ENCODE measurements at regions not wholly inside any gene's neighbourhood (a gene's known extent, or its start where the extent isn't known, plus 50 kb on each side); places are given as distances from the start of the nearest gene placed in this dataset.

DNA sequence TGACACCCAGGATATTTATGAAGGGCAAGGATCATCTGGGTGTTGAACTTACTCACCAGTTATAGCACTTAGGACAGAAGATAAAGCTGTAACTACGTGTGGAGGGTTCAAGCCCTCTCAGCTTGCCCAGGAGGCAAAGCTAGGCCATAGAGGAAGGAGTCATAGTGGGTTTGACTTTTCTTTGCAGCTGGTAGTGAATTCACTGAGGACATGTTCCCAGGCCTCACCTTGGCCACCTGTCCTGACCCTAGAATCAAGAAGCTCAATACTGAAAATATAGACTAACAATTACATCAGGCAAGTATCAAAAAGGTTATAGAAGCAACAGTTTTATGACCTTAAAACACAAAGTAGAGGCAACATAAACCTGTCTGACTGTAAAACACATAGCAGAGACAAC is 1207.7 kb downstream of the SLITRK1 start:
- no peak for DNase-seq

DNA sequence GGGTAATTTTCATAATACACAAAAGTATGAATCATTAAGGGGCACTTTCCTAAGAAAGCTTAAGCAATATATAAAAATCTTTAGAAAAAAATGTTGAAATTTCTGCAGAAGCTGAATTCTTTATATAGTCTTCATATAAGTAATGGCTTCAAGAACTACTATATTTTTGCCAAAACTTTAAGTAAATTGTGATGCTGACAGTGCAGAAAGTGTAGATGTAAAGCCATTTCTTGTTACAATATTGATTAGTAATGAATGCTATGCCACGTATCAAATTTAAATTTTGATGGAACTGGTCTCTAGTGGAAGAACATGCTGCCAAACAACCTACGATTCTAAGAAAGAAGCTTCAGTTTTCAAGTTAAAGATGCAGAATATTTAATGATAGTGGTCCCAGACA is 1210.0 kb downstream of the SLITRK1 start:
- no peak for DNase-seq

DNA sequence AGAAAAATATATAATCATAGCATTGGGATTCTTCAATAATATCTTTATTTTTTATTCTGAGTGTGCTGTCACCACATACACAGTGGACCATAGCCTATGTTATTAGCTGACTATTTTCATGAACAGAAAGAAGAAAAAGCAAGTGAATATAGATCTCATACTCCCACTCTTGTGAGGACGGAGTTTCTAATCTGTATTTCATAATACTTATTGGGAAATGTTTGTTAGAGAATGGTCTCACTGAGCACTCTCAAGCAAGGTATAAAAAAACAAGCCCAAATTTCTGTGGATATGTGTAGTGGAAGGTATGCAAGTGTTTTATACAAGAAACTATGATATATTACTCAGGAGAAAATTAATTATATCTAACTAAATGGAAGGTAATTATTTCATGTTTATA is 1218.1 kb downstream of the SLITRK1 start:
- DNase-seq, result no peak

DNA sequence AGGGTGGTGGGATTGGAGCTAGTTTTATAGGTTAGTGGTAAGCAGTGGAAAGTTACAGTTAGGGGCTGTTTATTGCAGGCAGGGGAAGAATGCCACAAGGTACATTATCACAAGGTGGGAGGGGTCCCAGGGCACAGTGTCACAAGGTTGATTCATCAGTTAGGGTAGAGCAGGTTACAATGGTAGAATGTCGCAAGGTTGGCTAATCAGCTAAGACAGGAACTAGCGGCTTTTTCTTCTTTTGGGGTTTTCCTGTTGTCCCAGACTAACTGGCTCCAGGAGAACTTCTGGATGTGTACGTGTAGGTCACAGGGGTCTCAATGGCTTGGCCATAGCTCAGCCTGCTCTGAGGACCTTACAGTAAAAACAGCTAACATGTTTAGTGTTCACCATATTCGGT is 1221.1 kb downstream of the SLITRK1 start:
- DNase-seq, result no peak

- no peak for DNase-seq
Observed at GRCh38 chr13:82658811-82659210, 1223.5 kb downstream of the SLITRK1 start.

DNA sequence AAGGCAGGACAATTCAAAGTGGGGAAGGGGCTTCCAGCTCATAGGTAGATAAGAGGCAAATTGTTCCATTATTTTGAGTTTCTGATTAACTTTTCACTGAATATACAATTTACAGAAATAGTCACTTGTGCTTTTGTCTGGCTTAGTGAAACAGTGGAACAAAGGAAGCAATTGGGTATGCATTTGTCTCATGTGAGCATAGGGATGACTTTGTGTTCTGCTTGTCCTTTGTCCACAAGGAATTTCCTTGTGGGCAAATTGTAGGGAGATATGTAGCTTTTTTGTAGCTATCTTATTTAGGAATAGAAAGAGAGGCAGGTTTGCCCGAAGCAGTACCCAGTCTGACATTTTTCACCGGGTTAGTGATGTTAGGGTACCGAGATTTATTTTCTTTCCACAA is 1224.8 kb downstream of the SLITRK1 start:
- DNase-seq, result no peak

DNA sequence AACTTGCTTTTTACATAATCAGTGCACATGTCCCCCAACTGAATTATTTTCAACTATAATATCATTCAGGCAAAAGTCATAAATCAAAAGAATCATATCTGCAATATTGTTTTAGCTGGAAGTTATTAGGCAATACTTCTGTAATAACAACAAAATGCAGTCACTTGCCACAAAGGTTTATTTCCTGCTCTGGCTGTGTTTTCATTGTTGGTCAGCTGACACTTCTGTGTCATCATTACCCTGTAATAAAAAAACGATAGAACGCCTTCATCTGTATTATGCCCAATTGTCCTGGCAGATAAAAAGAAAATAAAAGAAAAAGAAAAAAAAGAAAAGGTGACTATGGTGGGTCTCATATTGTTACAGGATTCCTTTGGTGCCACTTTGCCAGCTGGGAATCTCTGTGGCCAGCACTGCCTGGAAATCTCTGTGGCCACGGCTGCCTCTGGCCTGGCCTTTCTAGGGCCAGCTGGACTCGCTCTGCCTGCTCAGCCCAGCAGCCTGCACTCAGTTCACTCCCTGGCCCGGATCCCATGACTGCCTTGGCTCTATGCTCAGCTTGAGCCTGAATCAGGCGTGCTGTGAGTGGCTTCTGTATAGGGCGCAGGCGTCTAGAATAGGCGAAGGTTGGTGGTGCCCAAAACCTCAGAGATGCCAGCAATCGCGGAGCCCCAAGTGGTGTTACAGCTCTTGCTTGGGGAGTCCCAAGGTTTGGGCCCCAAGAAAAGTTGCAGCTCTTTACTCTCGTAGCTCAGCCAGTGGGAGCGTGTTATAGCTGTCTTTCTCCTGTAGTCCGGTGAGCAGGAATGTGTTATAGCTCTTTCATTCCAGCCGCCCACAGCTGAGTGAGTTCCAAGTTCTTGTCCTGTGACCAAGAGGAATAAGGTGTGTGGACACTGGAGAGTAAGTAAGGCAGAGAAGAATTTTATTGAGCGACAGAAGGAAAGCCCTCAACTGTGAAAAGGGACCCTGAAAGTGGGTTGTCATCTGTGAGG is 1227.1 kb downstream of the SLITRK1 start:
- no peak for DNase-seq

- no peak for DNase-seq
Observed at GRCh38 chr13:82654143-82654542, 1228.1 kb downstream of the SLITRK1 start.

GRCh38 chr13:82647540-82647939 is 1234.7 kb downstream of the SLITRK1 start:
- DNase-seq, result no peak

DNA sequence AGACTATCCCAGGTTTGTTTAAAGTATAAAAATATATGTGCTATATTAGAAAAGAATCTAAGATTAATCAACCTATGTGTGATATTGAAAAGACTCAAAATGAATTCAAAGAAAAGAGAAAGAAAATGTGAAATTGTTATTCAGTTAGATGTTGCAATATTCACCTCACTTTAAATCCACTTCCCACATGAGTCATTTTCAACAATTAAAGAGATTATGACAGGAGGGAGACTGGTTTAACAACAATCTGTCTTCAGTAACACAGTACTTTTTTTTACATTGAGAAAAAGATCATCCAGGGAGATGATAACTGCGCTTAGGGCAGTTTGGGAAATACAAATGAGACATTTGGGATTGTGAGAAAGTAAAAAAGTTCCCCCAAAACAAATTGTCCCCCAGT is 1246.2 kb downstream of the SLITRK1 start:
- DNase-seq, result no peak

DNA sequence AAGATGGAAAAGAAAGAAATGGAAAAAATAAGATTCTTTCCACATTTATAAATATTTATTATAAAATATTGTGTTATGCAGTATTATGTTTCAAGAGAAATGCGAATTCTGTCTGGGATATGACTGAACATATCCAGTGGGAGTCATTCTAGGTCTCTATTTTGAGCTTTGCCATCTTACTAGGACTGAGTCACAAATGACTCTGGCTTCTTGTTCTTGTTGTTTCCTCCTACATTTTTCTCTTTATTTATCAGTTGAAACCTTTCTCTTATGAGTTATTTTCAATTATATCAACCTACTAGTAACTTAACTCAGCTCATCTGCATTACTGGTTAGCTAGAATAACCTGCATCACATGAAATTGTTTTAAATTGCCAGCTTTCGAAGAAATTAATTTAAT is 1247.3 kb downstream of the SLITRK1 start:
- no peak for DNase-seq

GRCh38 chr13:82627183-82627582 is 1255.1 kb downstream of the SLITRK1 start:
- no peak for DNase-seq

- DNase-seq, result no peak
Observed at GRCh38 chr13:82625717-82626116, 1256.6 kb downstream of the SLITRK1 start.

DNA sequence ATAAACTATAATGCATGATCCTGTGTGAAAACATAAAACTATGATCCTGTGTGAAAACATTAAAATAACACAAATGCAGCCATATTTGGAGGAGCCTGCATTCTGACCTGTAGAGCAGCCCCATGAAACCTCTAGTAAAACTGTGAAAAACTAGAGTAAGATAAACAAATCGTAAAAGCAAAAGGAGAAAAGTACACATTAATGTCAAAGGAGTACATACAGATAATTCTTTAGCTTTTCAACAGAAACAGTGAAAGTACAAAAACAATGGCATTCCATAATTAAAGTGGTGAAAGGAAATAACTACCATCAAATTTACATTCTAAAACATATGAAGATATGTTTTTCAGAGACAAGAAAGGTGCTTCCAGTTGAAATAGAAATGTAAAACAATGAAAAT is 1267.2 kb downstream of the SLITRK1 start:
- no peak for DNase-seq

DNA sequence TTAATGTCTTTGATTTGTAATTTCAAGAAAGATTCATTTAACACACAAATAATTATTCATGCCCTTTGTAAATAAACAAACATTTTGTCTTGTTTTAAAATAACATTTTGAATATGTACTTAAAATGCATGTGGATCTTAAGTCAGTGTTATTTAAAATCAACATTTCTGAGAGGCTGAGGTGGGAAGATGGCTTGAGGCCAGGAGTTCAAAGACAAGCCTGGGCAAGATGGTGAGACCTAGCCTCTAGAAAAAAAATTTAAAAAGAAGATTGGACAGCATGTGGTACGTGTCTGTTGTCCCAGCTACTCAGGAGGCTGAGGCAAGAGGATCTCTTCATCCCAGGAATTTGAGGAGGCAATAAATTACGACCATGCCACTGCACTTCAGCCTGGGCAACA is 1268.2 kb downstream of the SLITRK1 start:
- no peak for DNase-seq

- no peak for DNase-seq
Observed at GRCh38 chr13:82606008-82606407, 1276.3 kb downstream of the SLITRK1 start.

DNA sequence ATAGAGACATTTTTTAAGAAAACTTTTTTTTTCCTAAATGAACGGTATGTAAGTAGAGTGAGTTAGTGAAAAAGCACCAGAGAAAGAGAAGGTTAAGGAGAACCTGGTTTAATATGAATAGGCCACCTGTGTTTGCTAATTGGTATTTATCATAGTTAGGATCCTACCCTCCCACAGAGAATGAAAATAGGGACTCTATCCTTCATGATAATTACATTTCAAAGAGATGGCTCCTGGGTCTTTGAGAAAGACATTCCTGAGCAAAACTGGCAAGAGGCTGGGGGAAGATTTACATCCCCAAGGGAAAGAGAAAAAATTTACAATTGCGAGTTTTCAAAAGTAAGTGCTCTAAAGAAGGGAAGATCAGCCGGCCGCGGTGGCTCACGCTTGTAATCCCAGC is 1284.5 kb downstream of the SLITRK1 start:
- no peak for DNase-seq

GRCh38 chr13:82593239-82593638 is 1289.0 kb downstream of the SLITRK1 start:
- no peak for DNase-seq

DNA sequence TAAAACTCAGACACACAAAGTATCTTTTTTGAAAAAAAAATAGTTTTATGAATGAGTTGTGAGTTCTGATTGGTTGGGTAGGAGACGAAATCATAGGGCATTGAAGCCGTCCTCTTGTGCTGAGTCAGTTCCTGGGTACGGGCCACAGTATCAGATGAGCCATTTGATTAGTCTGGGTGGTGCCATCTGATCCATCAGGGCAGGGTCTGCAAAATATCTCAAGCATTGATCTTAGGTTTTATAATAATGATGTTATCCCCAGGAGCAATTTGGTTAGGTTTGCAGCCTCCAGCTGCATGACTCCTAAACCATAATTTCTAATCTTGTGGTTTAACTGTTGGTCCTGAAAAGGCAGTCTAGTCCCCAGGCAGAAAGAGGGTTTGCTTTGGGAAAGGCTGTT is 1310.6 kb downstream of the SLITRK1 start:
- DNase-seq, result no peak

DNA sequence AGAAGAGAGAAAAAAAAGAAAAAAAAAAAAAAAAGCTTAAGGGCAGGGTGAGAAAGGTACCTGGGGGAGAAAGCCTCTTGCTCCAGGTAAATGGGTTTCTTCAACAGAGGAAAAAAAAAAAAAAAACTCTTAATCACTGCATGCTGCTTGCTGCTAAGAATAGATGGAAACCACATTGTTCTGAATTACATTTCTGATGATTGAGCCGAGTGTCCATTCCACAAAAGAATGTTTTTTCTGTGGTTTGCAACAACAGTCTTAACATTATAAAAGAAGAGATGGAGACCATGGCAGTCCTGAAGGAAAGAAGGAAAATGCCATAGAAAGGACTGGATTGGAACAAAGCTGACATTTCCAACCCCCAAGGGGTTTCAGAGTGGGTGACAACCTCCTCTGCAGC is 1312.7 kb downstream of the SLITRK1 start:
- DNase-seq, result no peak

- no peak for DNase-seq
Observed at GRCh38 chr13:82566864-82567263, 1315.4 kb downstream of the SLITRK1 start.

DNA sequence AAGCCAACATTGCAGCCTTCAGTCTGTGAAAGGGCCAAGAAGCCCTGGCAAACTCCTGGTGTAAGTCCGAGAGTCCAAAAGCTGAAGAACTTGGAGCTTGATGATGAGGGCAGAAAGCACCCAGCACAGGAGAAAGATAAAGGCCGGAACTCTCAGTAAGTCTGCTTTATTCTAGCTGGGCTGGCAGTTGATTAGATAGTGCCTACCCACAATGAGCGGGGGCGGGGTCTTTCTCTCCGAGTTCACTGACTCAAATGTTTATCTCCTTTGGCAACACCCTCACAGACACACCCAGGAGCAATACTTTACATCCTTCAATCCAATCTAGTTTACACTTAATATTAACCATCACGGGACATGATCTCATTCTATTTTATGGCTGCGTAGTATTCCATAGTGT is 1317.1 kb downstream of the SLITRK1 start:
- DNase-seq, result no peak

- DNase-seq, result no peak
Observed at GRCh38 chr13:82560889-82561288, 1321.4 kb downstream of the SLITRK1 start.

- no peak for DNase-seq
Observed at GRCh38 chr13:82522872-82523271, 1359.4 kb downstream of the SLITRK1 start.

Measured in hindlimb muscle (tissue), 1 donor.